A673 (cell line): ENCODE measurements at regions not wholly inside any gene's neighbourhood (a gene's known extent, or its start where the extent isn't known, plus 50 kb on each side); places are given as distances from the start of the nearest gene placed in this dataset.

Experiments used
- BruUV-seq: library from RNA; stranded (reverse); fragments of 400-500 nt; replicated peaks from 2 replicates; lab custom pipeline; 2021; lab: Mats Ljungman, UMichigan
- CTCF ChIA-PET: fragments of 300-600 bp; sonication (Branson Sonifier 250); formaldehyde crosslinking; loops from one replicate; lab custom pipeline; 2022; ENCODE audit warnings: antibody characterized with exemption; lab: Charles Lee
- POLR2A ChIA-PET: fragments of 300-600 bp; sonication (Branson Sonifier 250); formaldehyde crosslinking; loops from one replicate; lab custom pipeline; 2022; ENCODE audit warnings: antibody characterized with exemption; ENCODE audit not compliant: low non-redundant PET; lab: Charles Lee
- DNase-seq: peaks from one replicate; pipeline ENCODE4 v3.0.0-alpha.2; 2015; ENCODE audit warnings: low spot score
- H3K27ac ChIP-seq: fragments of 200-600 bp; sonication (generic); 2 replicates; pipeline ENCODE4 v1.5.1; 2016; ENCODE audit warnings: mixed run types, low read depth, mild to moderate bottlenecking, mixed read lengths, antibody characterized with exemption, low read length; ENCODE audit not compliant: poor library complexity, severe bottlenecking
- H3K27me3 ChIP-seq: fragments of 200-600 bp; sonication (generic); replicated peaks from 2 replicates; pipeline ENCODE4 v1.6.1; 2017; ENCODE audit warnings: mixed run types, low read depth, mild to moderate bottlenecking, mixed read lengths, antibody characterized with exemption, low read length; ENCODE audit not compliant: insufficient read depth, poor library complexity
- H3K36me3 ChIP-seq: fragments of 200-600 bp; sonication (generic); 2 replicates; pipeline ENCODE4 v1.6.1; 2016; ENCODE audit warnings: mixed run types, mild to moderate bottlenecking, mixed read lengths, antibody characterized with exemption, low read length; ENCODE audit not compliant: insufficient read depth, poor library complexity, severe bottlenecking
- H3K4me1 ChIP-seq: fragments of 200-600 bp; sonication (generic); 2 replicates; pipeline ENCODE4 v1.6.1; 2017; ENCODE audit warnings: mixed run types, mild to moderate bottlenecking, mixed read lengths, antibody characterized with exemption, low read length; ENCODE audit not compliant: insufficient read depth, poor library complexity, severe bottlenecking
- H3K4me3 ChIP-seq: fragments of 200-600 bp; sonication (generic); 2 replicates; pipeline ENCODE4 v1.5.1; 2016; ENCODE audit warnings: low read depth, mixed run types, mild to moderate bottlenecking, mixed read lengths, low read length; ENCODE audit not compliant: poor library complexity, severe bottlenecking
- H3K9me3 ChIP-seq: fragments of 200-600 bp; sonication (generic); 2 replicates; pipeline ENCODE4 v1.6.1; 2016; ENCODE audit warnings: mixed run types, low read depth, mild to moderate bottlenecking, mixed read lengths, antibody characterized with exemption, low read length; ENCODE audit not compliant: poor library complexity, severe bottlenecking
- EZH2 ChIP-seq: fragments of 200-600 bp; sonication (generic); IDR thresholded peaks from 2 replicates; pipeline ENCODE4 v1.6.1; 2017; ENCODE audit warnings: borderline replicate concordance, low read depth, mild to moderate bottlenecking, mixed read lengths, antibody characterized with exemption, low read length; ENCODE audit not compliant: poor library complexity, severe bottlenecking
- intact Hi-C: fragments of 100-400 bp; cut with micrococcal nuclease; formaldehyde crosslinking; loops from one replicate; pipeline ENCODE4 v1.10.0; 2022; ENCODE audit not compliant: unreplicated experiment
- TF ChIP-seq, protein P1 (sequence below): fragments of 300-800, 200-600 bp; sonication (generic); conservative IDR thresholded peaks from 2 replicates; pipeline ENCODE4 v1.5.1; 2017; ENCODE audit warnings: low read depth, mild to moderate bottlenecking, antibody characterized with exemption, low read length, moderate library complexity, mixed read lengths

DNA sequence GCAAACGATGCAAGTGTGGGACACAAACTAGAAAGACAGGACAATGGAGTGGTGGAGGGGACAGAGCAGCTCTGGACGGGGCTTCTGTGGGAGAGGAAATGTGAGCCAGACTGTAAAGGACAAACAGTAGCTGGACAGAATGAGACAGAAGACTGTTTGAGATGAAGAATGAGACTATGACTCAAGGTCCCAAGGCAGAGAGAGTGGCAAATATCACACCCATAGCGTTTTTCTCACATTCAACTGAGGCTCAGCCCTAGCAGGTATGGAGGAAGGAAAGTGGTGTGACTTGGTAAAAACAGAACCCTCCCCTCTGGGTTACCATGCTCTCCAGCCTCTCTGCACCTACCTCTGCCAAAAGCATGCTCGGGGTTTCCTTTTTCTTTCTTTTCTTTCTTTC, 96.5 kb downstream of the RPL27A start:
- Histone ChIP-seq H3K27me3 (no peaks in the 10 kb centered on the region), H3K27ac (no peak overlapping the region), H3K4me3 (no peak overlapping the region), H3K36me3 (no peaks in the 10 kb centered on the region), H3K4me1 (no peaks in the 10 kb centered on the region), H3K9me3 (no peaks in the 10 kb centered on the region)
- TF ChIP-seq, protein P1, sequence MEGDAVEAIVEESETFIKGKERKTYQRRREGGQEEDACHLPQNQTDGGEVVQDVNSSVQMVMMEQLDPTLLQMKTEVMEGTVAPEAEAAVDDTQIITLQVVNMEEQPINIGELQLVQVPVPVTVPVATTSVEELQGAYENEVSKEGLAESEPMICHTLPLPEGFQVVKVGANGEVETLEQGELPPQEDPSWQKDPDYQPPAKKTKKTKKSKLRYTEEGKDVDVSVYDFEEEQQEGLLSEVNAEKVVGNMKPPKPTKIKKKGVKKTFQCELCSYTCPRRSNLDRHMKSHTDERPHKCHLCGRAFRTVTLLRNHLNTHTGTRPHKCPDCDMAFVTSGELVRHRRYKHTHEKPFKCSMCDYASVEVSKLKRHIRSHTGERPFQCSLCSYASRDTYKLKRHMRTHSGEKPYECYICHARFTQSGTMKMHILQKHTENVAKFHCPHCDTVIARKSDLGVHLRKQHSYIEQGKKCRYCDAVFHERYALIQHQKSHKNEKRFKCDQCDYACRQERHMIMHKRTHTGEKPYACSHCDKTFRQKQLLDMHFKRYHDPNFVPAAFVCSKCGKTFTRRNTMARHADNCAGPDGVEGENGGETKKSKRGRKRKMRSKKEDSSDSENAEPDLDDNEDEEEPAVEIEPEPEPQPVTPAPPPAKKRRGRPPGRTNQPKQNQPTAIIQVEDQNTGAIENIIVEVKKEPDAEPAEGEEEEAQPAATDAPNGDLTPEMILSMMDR: no peak
- no peak for TF ChIP-seq EZH2
- ChIA-PET POLR2A (no interaction called here), CTCF (no interaction called here)
- intact Hi-C loops: no loop called here
- no TSS peak for BruUV-seq
- no peak for DNase-seq

DNA sequence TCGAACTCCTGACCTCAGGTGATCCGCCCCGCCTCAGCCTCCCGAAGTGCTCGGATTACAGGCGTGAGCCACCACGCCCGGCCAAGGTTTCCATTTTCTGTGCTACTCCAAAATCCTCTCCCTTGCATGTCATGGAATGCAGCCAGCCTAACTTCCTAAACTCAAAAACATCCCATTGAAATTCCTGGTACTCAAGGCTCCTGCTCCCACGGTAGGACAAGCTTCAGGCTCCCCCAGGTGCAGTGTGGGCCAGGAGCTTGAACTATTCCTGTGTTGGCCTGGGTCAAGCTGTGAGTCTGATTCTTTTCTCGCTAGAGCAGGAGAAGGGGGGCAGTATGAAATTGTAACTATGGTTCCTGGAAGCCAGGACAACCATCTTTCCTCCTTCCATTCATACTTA, 97.1 kb downstream of the RPL27A start:
- POLR2A ChIA-PET: no interaction called here
- intact Hi-C loops: no loop called here
- no peaks in the 10 kb centered on the region for H3K4me1 ChIP-seq
- H3K27ac ChIP-seq: no peak overlapping the region
- CTCF ChIA-PET: no interaction called here
- DNase-seq: no peak
- BruUV-seq: no TSS peak
- no peaks in the 10 kb centered on the region for H3K9me3 ChIP-seq
- no peak overlapping the region for H3K4me3 ChIP-seq
- no peaks in the 10 kb centered on the region for H3K27me3 ChIP-seq
- no peak for TF ChIP-seq EZH2
- TF ChIP-seq, protein P1: no peak
- no peaks in the 10 kb centered on the region for H3K36me3 ChIP-seq

DNA sequence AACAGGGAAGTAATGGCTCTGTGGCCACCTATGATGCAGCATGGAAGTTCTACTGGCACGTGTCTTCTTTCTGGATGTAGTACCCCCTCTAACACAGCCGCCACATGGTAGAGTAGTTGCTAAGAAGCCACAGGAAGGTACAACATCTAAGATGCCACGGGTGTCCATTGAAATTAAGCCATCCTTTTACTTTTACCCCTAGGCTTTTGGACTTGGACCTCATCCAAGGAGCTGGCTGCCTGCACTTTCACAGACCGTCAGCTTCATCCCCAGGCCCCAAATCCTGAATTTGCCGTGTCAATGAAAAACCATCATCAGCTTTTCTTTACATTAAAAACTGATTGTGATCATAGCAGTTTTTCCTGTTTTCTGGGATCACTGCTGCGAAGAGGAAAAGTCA, 102.4 kb downstream of the RPL27A start:
- TF ChIP-seq EZH2: no peak
- TF ChIP-seq, protein P1: no peak
- H3K4me3 ChIP-seq: no peak overlapping the region
- H3K9me3 ChIP-seq: no peaks in the 10 kb centered on the region
- H3K4me1 ChIP-seq: no peaks in the 10 kb centered on the region
- no peak overlapping the region for H3K27ac ChIP-seq
- BruUV-seq: no TSS peak
- no peaks in the 10 kb centered on the region for H3K36me3 ChIP-seq
- intact Hi-C loops: no loop called here
- ChIA-PET POLR2A (no interaction called here), CTCF (no interaction called here)
- H3K27me3 ChIP-seq: no peaks in the 10 kb centered on the region
- DNase-seq: no peak
